Progenitor cell of endocrine pancreas (in vitro differentiated cells): ENCODE measurements at regions not wholly inside any gene's neighbourhood (a gene's known extent, or its start where the extent isn't known, plus 50 kb on each side); places are given as distances from the start of the nearest gene placed in this dataset.
"Not testable (repeated sequence)": the region's sequence is repeated elsewhere in the genome, so short reads cannot be mapped to it uniquely, and the experiment has no call there.

Source experiments
- DNase-seq: peaks from one replicate; pipeline ENCODE4 v3.0.0; 2021; ENCODE audit warnings: low spot score; ENCODE audit not compliant: unreplicated experiment
- H3K27ac Mint-ChIP-seq: 2 replicates; pipeline ENCODE4 v1.8.0; 2021; ENCODE audit warnings: mild to moderate bottlenecking, moderate library complexity, mixed read lengths
- H3K27me3 Mint-ChIP-seq: 2 replicates; pipeline ENCODE4 v1.8.0; 2021; ENCODE audit warnings: mixed read lengths
- H3K36me3 Mint-ChIP-seq: 2 replicates; pipeline ENCODE4 v1.8.0; 2022; ENCODE audit warnings: mixed read lengths; ENCODE audit not compliant: insufficient read depth
- H3K4me1 Mint-ChIP-seq: 2 replicates; pipeline ENCODE4 v1.8.0; 2021; ENCODE audit warnings: low read depth, mixed read lengths
- H3K4me3 Mint-ChIP-seq: 2 replicates; pipeline ENCODE4 v1.8.0; 2021; ENCODE audit warnings: low read depth, mild to moderate bottlenecking, moderate library complexity, mixed read lengths
- H3K9me3 Mint-ChIP-seq: 2 replicates; pipeline ENCODE4 v1.8.0; 2021; ENCODE audit warnings: low read depth, mixed read lengths
- CTCF ChIP-seq: fragments of 200-600 bp; sonication (generic); IDR thresholded peaks from one replicate; pipeline ENCODE4 v1.5.0; 2021; ENCODE audit warnings: antibody characterized with exemption, mild to moderate bottlenecking; ENCODE audit not compliant: unreplicated experiment

GRCh38 chr9:124084087-124084486 lies 72.5 kb downstream of the LHX2 start:
- Mint-ChIP-seq H3K27me3 (peaks cover 28% of the 10 kb centered on the region), H3K36me3 (no peaks in the 10 kb centered on the region), H3K27ac (no peak overlapping the region), H3K4me1 (no peaks in the 10 kb centered on the region), H3K9me3 (peaks cover 10% of the 10 kb centered on the region), H3K4me3 (no peak overlapping the region)
- DNase-seq, result no peak
- TF ChIP-seq CTCF, result no peak

GRCh38 chr9:124087226-124087625 lies 75.7 kb downstream of the LHX2 start:
- Mint-ChIP-seq H3K27me3 (peaks cover 30% of the 10 kb centered on the region), H3K4me1 (no peaks in the 10 kb centered on the region), H3K36me3 (no peaks in the 10 kb centered on the region), H3K9me3 (peaks cover 10% of the 10 kb centered on the region), H3K27ac (no peak overlapping the region), H3K4me3 (no peak overlapping the region)
- TF ChIP-seq CTCF, result no peak
- no peak for DNase-seq

GRCh38 chr9:124088476-124088837 lies 76.9 kb downstream of the LHX2 start:
- no peaks in the 10 kb centered on the region for H3K4me1 Mint-ChIP-seq
- H3K4me3 Mint-ChIP-seq, result no peak overlapping the region
- H3K36me3 Mint-ChIP-seq, result no peaks in the 10 kb centered on the region
- no peak for TF ChIP-seq CTCF
- DNase-seq, result no peak
- peaks cover 10% of the 10 kb centered on the region for H3K9me3 Mint-ChIP-seq
- peaks cover 30% of the 10 kb centered on the region for H3K27me3 Mint-ChIP-seq
- H3K27ac Mint-ChIP-seq, result no peak overlapping the region

- not testable (repeated sequence) for H3K36me3 Mint-ChIP-seq, H3K4me3 Mint-ChIP-seq, H3K4me1 Mint-ChIP-seq, H3K9me3 Mint-ChIP-seq, DNase-seq
- peak overlapping the region; percentile 82 for H3K27ac Mint-ChIP-seq
- H3K27me3 Mint-ChIP-seq, result peaks cover 30% of the 10 kb centered on the region
These were observed 78.3 kb downstream of the LHX2 start for GRCh38 chr9:124089631-124090488.

GRCh38 chr9:124098141-124098905 lies 86.8 kb downstream of the LHX2 start:
- no peaks in the 10 kb centered on the region for H3K9me3 Mint-ChIP-seq
- no peak for TF ChIP-seq CTCF
- no peak overlapping the region for H3K27ac Mint-ChIP-seq
- peaks cover 64% of the 10 kb centered on the region for H3K27me3 Mint-ChIP-seq
- no peaks in the 10 kb centered on the region for H3K4me1 Mint-ChIP-seq
- H3K36me3 Mint-ChIP-seq, result no peaks in the 10 kb centered on the region
- no peak for DNase-seq
- no peak overlapping the region for H3K4me3 Mint-ChIP-seq
